Skeletal muscle cell (primary cell): ENCODE measurements at regions not wholly inside any gene's neighbourhood (a gene's known extent, or its start where the extent isn't known, plus 50 kb on each side); places are given as distances from the start of the nearest gene placed in this dataset.
"Not testable (repeated sequence)": the region's sequence is repeated elsewhere in the genome, so short reads cannot be mapped to it uniquely, and the experiment has no call there.

Experiments
- DNase-seq: peaks from one replicate; pipeline ENCODE4 v3.0.0-alpha.2; 2010; ENCODE audit warnings: low read depth
- H3K4me3 ChIP-seq: 2 replicates; pipeline ENCODE4 v1.5.1; 2011; ENCODE audit warnings: low read depth, mild to moderate bottlenecking, control low read depth, low read length, moderate library complexity

GRCh38 chr7:53596230-53596629 is 560.8 kb downstream of the POM121L12 start:
- H3K4me3 ChIP-seq: no peak overlapping the region
- no peak for DNase-seq

GRCh38 chr7:53600296-53600695 is 564.9 kb downstream of the POM121L12 start:
- H3K4me3 ChIP-seq: no peak overlapping the region
- DNase-seq: no peak

- DNase-seq: no peak
- no peak overlapping the region for H3K4me3 ChIP-seq
Measured at GRCh38 chr7:53602817-53603418, 567.5 kb downstream of the POM121L12 start.

GRCh38 chr7:53603461-53603860 is 568.0 kb downstream of the POM121L12 start:
- no peak for DNase-seq
- no peak overlapping the region for H3K4me3 ChIP-seq

GRCh38 chr7:53604201-53604600 is 568.8 kb downstream of the POM121L12 start:
- DNase-seq: no peak
- no peak overlapping the region for H3K4me3 ChIP-seq

GRCh38 chr7:53607961-53608360 is 572.5 kb downstream of the POM121L12 start:
- DNase-seq: no peak
- H3K4me3 ChIP-seq: no peak overlapping the region

GRCh38 chr7:53609185-53609584 is 573.8 kb downstream of the POM121L12 start:
- DNase-seq: no peak
- no peak overlapping the region for H3K4me3 ChIP-seq

- no peak for DNase-seq
- H3K4me3 ChIP-seq: no peak overlapping the region
Measured at GRCh38 chr7:53611043-53611442, 575.6 kb downstream of the POM121L12 start.

GRCh38 chr7:53624356-53624755 is 588.9 kb downstream of the POM121L12 start:
- H3K4me3 ChIP-seq: no peak overlapping the region
- DNase-seq: no peak

GRCh38 chr7:53628775-53629174 is 593.3 kb downstream of the POM121L12 start:
- DNase-seq: no peak
- no peak overlapping the region for H3K4me3 ChIP-seq

GRCh38 chr7:53635251-53635650 is 599.8 kb downstream of the POM121L12 start:
- H3K4me3 ChIP-seq, DNase-seq: not testable (repeated sequence)

- no peak for DNase-seq
- no peak overlapping the region for H3K4me3 ChIP-seq
Measured at GRCh38 chr7:53638517-53638916, 603.1 kb downstream of the POM121L12 start.

GRCh38 chr7:53641091-53641490 is 605.7 kb downstream of the POM121L12 start:
- no peak for DNase-seq
- no peak overlapping the region for H3K4me3 ChIP-seq

GRCh38 chr7:53642361-53642760 is 606.9 kb downstream of the POM121L12 start:
- no peak overlapping the region for H3K4me3 ChIP-seq
- DNase-seq: no peak

- H3K4me3 ChIP-seq: no peak overlapping the region
- DNase-seq: no peak
Measured at GRCh38 chr7:53642866-53643265, 607.4 kb downstream of the POM121L12 start.

GRCh38 chr7:53656881-53657280 is 621.4 kb downstream of the POM121L12 start:
- no peak for DNase-seq
- H3K4me3 ChIP-seq: no peak overlapping the region

- no peak overlapping the region for H3K4me3 ChIP-seq
- DNase-seq: no peak
Measured at GRCh38 chr7:53657586-53657985, 622.2 kb downstream of the POM121L12 start.

GRCh38 chr7:53658951-53659350 is 623.5 kb downstream of the POM121L12 start:
- no peak for DNase-seq
- H3K4me3 ChIP-seq: no peak overlapping the region

GRCh38 chr7:53661645-53662217 is 626.3 kb downstream of the POM121L12 start:
- H3K4me3 ChIP-seq: no peak overlapping the region
- no peak for DNase-seq

- no peak overlapping the region for H3K4me3 ChIP-seq
- DNase-seq: no peak
Measured at GRCh38 chr7:53672681-53673080, 637.2 kb downstream of the POM121L12 start.

GRCh38 chr7:53675835-53676234 is 640.4 kb downstream of the POM121L12 start:
- no peak for DNase-seq

GRCh38 chr7:53684693-53685092 is 649.3 kb downstream of the POM121L12 start:
- no peak overlapping the region for H3K4me3 ChIP-seq
- no peak for DNase-seq

More at GRCh38 chr7:53675835-53676234, 640.4 kb downstream of the POM121L12 start:
- H3K4me3 ChIP-seq: no peak overlapping the region
